NCI-H510A (cell line): ENCODE measurements at regions not wholly inside any gene's neighbourhood (a gene's known extent, or its start where the extent isn't known, plus 50 kb on each side); places are given as distances from the start of the nearest gene placed in this dataset.
"Not testable (repeated sequence)": the region's sequence is repeated elsewhere in the genome, so short reads cannot be mapped to it uniquely, and the experiment has no call there.

Experiments used
- DNase-seq: peaks from one replicate; lab custom pipeline; 2025; lab: John Stamatoyannopoulos, UW

DNA sequence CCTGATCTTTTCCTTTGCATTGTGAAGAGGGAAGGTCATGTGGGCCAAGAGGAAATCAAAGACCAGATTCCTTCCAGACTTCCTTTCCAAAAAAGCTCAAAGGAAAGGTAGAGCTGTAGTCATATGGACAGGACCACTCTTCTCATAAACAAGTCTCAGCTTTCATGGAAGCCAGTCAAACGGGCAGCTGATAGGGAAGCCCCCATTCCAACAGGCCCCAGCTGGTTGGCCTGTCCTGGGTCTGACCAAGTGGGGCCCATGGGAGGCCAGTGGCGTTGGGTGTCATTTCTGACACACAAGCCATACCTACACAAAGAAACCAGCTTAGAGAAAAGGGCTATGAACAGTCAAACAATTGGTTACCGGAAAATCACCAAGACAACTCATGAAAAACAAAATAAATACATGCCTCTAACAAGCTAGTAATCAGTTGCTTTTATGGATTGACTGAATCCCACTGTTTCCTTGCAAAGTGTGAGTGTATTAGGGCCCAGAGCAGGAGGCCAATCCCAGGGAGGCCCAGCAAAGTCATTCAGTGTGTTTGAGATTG is 149.6 kb upstream of the MAMLD1 start:
- no peak for DNase-seq

GRCh38 chrX:150216000-150216399 is 147.1 kb upstream of the MAMLD1 start:
- DNase-seq: not testable (repeated sequence)

DNA sequence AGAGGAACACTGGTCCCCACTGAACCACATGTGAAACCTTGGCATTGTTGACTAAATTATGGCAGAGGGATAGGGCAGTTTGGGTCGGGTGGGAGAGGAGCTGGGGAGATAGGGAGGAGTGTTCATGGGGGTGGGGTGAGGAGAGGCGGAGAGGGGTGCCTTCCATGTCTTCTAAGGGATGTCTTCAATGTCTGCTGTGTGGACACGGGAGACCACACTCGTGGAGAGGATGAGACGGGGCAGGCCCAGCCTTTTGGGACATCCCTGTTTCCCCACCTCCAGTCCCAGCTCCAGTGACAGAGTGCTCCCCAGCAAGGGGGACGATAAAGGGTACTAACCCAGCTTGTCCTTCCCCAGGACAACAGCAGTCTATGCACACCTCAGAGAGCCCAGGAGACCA is 146.4 kb upstream of the MAMLD1 start:
- DNase-seq: no peak

GRCh38 chrX:150217609-150218008 is 145.5 kb upstream of the MAMLD1 start:
- DNase-seq: no peak

- DNase-seq: no peak
Observed at GRCh38 chrX:150219374-150220185, 143.5 kb upstream of the MAMLD1 start.

- no peak for DNase-seq
Observed at GRCh38 chrX:150223176-150224015, 139.7 kb upstream of the MAMLD1 start.

GRCh38 chrX:150224676-150225075 is 138.4 kb upstream of the MAMLD1 start:
- no peak for DNase-seq

DNA sequence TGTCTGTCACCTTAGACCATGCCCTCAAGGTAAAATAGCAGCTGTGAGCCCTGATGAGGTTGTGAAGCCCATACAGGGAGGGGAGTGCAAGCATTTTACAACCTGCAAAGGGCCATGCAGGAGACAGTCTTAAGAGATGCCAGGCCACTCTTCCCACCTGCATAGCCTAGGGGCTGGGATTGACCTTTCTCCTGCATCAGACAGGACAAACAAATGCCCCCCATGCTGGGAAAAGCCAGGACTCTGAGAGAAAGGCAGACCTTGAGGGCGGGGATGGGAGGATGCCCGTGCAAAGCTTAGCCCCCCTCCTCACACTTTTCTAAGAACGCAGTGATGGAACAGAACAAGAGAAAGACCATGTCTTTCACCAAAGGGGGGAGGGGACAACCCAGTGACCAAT is 137.9 kb upstream of the MAMLD1 start:
- DNase-seq: no peak

DNA sequence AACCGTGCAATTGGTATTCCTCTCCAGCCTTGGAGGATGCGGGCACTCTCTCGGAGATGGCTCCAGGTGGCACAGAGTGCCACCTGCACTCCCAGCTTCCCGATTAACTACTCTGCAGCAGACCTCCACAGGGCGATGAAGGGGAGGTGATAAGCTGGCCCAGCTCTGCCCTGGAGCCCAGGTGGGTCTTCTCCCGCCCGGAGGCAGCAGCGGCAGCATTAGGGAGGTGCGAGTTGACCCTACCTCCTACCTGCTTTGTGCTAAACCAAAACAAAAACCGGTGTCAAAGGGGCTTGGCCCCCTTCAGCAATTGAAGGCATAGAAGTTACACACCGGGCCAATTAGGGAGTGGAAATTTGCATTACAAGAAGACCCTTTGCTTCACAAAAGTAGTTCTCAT is 137.4 kb upstream of the MAMLD1 start:
- no peak for DNase-seq

- DNase-seq: no peak
Observed at GRCh38 chrX:150226223-150226965, 136.7 kb upstream of the MAMLD1 start.

- no peak for DNase-seq
Observed at GRCh38 chrX:150227321-150227860, 135.7 kb upstream of the MAMLD1 start.

DNA sequence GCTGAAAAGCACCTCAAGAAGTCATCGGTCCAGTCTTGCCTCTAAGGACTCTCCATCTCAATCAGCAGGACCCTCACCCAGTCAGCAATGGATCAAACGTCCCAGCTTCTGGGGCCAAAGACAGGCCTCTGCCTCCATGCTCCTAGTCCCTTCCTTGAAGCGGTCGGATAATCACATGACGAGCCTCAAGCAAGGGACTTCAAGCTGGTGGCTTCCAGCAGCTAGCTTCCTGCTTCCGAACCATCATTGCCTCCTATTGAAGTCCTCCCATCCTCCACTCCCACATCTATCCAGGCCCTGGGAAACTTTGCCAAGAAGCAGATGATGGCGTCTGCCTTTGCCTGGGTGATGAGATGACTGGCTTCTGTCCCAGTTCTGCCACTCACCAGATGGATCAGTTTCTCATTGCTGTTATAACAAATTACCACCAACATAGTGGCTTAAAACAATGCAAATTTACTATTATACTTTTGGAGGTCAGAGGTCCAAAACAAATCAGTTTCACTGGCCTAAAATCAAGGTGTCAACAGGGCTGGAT is 135.2 kb upstream of the MAMLD1 start:
- no peak for DNase-seq

DNA sequence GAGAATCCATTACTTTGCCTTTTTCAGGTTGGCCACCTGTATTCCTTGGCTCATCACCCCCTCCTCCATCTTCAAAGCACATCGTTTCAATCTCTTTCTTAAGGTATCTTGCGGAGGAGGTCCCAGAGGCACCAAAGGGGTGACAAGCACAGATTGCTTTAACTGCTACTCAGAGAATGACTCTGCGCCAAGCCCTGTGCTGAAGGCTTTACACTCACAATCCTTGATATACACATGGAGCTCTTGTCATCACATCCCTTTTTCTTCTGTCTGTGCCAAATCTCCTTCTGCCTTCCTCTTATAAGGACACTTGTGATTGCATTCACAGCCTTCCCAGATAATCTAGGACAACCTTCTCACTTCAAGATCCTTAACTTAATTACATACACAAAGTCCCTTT is 134.7 kb upstream of the MAMLD1 start:
- no peak for DNase-seq

- no peak for DNase-seq
Observed at GRCh38 chrX:150229030-150229429, 134.1 kb upstream of the MAMLD1 start.

DNA sequence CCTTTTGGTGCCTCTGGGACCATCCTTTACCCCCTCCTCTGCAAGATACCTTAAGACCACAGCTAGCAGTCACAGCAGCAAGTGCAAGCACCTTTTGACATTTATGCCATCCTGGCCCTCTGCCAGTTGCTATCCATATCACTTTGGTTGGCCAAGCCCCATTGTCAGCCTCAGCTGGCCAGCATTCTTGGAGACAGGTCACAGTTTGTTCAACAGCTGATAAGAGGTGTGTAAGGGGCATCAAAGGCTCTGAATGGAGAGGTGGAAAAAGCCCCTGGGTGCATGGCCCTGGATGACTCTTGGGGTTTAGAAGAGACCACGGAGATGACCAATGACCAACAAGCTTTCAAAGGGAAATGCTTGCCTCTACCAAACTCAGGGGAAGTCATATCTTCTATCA is 133.6 kb upstream of the MAMLD1 start:
- DNase-seq: no peak

GRCh38 chrX:150230952-150231351 is 132.2 kb upstream of the MAMLD1 start:
- not testable (repeated sequence) for DNase-seq

DNA sequence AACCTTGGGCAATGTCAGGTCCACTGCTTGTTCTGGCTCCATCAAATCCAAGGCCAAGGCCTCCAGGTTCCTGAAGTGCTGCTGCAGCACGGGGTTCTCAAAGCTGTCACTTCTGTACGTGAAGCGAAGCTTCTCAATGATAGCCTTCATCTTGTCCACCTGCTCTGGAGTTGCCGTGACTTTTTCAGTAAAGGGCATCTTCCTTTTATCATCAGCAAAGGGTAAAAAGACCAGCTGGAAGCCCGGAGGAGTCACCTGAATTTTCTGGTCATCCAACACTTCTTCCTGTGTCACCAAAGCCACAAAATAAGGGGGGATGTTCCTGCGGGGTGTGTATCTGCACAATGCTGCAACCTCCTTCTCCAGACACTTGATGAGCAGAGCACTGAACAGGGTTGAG is 131.7 kb upstream of the MAMLD1 start:
- DNase-seq: not testable (repeated sequence)

DNA sequence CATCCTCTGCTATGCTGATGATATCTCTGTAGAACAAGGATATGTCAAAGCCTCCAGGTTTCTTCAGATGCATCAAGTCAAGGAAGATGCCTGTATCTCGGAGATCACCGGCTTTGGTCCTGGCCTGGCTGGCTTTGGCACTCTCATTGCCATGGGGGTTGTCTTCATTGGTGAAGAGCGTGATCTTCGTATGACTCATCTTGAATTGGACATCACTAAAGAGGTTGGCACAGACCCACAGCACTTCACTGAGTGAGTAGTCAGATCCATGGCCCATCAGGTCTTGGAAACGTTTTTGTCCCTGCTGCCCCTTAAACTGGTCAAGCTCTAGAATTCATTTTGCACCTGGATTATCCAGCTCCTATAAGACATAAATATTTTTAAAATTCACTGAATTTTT is 130.9 kb upstream of the MAMLD1 start:
- DNase-seq: not testable (repeated sequence)

GRCh38 chrX:150234126-150234525 is 129.0 kb upstream of the MAMLD1 start:
- DNase-seq: no peak

GRCh38 chrX:150236327-150236726 is 126.8 kb upstream of the MAMLD1 start:
- no peak for DNase-seq

DNA sequence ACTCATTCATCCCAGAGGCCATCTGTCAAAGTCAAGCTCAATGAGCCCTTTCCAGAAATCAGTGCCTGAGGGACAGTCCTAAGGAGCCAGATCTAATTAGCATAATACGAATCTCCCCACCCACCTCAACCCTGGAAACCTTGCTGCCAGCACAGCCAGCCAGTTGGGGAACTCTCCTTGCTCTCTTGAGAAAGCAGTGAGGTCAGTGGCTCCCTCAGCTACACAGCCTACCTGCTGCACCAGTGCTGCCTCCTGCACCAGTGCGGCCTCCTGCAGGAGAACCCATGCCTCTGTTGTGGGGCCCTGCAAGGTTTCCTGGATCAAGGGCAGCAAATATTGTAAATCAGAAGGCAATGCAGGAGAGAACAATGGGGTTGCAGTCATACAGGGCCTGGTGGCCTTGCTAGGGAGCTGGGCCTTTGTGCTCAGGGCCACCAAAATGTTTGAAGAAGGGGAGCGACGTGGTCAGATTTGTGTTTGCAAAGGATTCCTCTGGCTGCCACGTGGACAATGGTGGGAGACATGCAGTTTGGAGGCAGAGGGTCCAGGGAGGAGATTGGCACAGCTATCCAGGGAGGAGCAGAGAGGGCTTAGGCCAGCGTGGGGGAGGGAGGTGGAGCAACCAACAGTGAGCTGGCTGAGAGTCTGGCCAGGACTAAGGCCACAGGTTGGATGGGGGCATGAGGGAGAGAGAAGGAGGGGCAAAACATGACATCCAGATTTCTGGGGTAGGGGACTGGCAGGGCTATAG is 124.3 kb upstream of the MAMLD1 start:
- no peak for DNase-seq
